ENCODE measurements at regions not wholly inside any gene's neighbourhood (a gene's known extent, or its start where the extent isn't known, plus 50 kb on each side); places are given as distances from the start of the nearest gene placed in this dataset.

DNA sequence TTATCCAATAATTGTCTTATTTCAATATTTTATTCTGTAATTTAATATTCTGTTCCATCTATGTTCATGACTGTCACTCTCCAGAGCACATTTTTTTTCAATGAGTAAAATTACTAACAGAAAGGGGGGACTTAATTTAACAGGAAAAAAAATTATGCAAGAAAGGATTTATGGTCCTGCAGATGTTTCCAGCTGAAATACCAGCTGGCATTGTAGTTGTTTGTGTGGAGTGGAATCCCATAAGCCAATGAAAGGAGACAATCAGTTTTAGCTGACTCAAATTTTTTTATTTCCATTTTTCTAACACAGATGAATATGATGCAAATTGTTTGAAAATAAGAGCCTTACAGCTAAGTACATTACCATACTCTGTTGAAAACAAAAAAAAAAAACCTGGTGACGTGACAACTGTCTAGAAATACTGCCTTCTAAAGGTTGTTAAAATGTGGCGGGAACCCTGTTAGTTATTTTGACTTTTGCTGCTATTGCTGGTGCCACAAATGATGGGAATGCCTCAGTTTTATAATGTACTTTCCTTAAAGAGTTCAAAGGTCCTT lies 389.1 kb downstream of the ETS1 start:
- TF ChIP-seq, protein P1, sequence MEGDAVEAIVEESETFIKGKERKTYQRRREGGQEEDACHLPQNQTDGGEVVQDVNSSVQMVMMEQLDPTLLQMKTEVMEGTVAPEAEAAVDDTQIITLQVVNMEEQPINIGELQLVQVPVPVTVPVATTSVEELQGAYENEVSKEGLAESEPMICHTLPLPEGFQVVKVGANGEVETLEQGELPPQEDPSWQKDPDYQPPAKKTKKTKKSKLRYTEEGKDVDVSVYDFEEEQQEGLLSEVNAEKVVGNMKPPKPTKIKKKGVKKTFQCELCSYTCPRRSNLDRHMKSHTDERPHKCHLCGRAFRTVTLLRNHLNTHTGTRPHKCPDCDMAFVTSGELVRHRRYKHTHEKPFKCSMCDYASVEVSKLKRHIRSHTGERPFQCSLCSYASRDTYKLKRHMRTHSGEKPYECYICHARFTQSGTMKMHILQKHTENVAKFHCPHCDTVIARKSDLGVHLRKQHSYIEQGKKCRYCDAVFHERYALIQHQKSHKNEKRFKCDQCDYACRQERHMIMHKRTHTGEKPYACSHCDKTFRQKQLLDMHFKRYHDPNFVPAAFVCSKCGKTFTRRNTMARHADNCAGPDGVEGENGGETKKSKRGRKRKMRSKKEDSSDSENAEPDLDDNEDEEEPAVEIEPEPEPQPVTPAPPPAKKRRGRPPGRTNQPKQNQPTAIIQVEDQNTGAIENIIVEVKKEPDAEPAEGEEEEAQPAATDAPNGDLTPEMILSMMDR (conservative IDR thresholded peaks at IDR 0.05; ENCODE audit: low read length), result no peak
- TF ChIP-seq EZH2phosphoT487 (IDR thresholded peaks at IDR 0.05; ENCODE audit: borderline replicate concordance, low read depth, low read length), result no peak
